A673 (cell line): ENCODE measurements at regions not wholly inside any gene's neighbourhood (a gene's known extent, or its start where the extent isn't known, plus 50 kb on each side); places are given as distances from the start of the nearest gene placed in this dataset.

Source experiments
- CTCF ChIP-seq: fragments of 300-800, 200-600 bp; sonication (generic); conservative IDR thresholded peaks from 2 replicates; pipeline ENCODE4 v1.5.1; 2017; ENCODE audit warnings: low read depth, mild to moderate bottlenecking, antibody characterized with exemption, low read length, moderate library complexity, mixed read lengths
- EZH2 ChIP-seq: fragments of 200-600 bp; sonication (generic); IDR thresholded peaks from 2 replicates; pipeline ENCODE4 v1.6.1; 2017; ENCODE audit warnings: borderline replicate concordance, low read depth, mild to moderate bottlenecking, mixed read lengths, antibody characterized with exemption, low read length; ENCODE audit not compliant: poor library complexity, severe bottlenecking

GRCh38 chr7:45986355-45987298 is 65.6 kb upstream of the IGFBP3 start:
- TF ChIP-seq CTCF: no peak
- no peak for TF ChIP-seq EZH2
